GM21576 (cell line): ENCODE measurements at regions not wholly inside any gene's neighbourhood (a gene's known extent, or its start where the extent isn't known, plus 50 kb on each side); places are given as distances from the start of the nearest gene placed in this dataset.
"Not testable (repeated sequence)": the region's sequence is repeated elsewhere in the genome, so short reads cannot be mapped to it uniquely, and the experiment has no call there.

Experiments
- ATAC-seq: cut with Tn5 transposase; IDR thresholded peaks from one replicate; pipeline ENCODE4 v1.9.1; 2021; ENCODE audit warnings: mild to moderate bottlenecking, moderate library complexity; ENCODE audit not compliant: unreplicated experiment

DNA sequence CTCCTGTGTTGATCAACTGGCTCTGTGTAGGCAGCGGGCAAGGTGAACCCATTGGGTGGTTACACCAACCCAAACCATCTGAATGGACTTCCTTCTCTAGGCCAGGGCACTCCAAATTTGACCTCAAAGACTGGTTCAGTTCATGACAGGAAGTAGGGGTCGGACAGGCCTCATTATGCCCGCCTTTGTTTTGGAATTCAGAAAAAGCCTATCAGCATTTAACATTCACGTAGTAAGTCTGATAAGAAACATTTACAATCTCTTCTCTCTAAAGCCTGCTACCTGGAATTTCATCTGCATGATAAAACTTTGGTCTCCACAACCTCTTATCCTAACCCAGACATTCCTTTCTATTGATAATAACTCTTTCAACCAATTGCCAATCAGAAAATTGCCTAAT lies 97.1 kb upstream of the ETV3 start:
- ATAC-seq = no peak

DNA sequence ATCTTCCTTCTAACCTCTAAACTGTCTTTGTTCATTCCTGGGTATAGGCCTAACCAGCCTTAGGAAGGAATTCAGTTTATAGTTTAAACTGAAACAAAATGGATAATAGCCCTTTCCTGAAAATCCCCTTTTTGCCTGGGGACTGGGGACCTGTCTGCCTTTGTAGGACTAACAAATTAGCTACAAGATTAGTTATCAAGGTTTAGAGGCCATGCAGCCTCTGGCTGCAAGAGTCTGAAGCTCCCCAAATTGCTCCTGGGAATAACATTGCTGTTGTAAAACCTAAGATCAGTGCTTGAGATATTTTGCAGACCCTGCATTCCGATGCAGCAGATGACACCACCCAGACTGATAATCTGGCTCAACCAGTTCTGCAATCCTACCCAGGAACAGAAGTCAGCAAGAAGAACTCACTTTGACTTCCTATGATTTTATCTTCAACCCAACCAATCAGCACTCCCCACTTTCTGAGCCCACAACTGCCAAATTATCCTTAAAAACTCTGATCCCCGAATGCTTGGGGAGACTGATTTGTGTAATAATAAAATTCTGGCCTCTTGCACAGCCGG lies 96.6 kb upstream of the ETV3 start:
- ATAC-seq = no peak

DNA sequence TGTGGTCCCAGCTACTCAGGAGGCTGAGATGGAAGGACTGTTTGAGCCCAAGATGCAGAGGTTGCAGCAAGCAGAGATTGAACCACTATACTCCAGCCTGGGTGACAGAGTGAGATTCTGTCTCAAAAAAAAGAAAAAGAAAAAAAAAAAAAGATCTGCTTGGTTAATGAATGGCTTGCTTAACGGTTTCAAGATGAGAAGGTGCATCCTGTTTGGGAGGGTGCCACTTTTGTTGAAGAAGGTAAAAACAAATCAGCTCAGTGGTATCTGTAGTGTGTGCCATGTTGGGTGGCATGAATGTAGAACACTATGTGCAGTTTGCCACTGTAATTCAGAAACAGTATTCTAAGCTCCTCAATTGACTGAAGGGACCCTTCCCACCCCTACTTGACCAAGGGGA lies 94.9 kb upstream of the ETV3 start:
- ATAC-seq = peak; percentile 72

DNA sequence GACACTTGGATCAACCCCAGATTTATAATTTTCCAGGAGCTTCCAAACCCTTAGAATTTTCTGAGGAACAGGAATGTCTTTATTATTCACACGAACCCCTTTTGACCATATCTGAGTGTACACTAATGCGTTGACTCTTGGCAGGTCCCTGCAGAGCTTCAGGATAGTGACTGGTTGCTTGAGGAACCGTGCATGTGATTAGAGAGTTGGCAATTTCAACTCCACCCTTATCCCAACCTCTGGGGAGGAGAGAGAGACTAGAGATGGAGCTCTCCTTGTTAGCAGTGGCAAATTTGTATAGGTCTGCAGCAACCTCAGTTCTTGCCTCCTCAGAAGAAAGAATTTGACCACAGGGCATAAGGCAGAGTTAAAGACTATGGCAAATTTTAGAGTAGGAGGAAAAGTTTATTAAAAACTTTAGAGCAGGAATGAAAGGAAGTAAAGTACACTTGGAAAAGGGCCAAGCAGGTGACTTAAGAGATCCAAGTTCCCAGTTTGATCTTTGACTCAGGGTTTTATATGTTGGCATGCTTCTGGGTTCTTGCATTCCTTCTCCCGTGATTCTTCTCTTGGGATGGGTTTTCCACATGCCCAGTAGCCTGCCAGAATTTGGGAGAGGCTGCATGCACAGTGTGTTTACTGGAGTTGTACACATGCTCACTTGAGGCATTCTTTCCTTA lies 93.8 kb upstream of the ETV3 start:
- ATAC-seq = no peak

DNA sequence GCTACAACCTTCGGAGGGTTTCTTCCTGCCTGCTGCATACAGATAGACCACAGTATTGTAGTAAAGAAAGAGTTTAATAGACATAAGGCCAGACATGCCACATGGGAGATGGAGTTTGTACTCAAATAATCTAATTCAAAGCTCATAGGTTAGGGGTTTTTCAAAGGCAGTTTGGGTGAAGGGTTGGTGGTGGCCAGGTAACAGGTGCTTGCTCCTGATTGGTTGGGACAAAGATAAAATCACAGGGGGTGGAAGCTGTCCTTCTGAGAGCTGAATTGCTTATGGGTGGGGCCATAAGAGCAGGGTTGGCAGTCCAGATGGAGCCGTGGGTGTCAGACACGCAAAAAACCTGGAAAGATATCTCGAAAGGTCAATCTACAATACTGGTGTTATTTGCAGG lies 92.3 kb upstream of the ETV3 start:
- no peak for ATAC-seq

DNA sequence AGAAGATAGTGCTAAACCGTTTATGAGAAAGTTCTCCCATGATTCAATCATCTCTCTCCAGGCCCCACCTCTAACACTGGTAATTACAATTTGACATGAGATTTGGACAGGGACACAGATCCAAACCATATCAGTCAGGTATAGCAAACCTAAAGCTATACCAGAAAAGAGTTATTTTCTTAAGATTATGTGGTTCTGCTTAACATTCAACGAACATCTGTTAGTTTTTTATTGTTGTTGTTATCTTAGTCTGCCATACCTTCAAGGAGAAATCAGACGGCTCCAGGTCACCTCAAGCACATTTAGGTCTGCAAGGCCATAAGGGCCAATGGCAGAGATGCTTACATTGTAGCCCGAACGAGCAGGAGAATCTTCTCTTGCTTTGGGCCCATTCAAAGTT lies 89.5 kb upstream of the ETV3 start:
- ATAC-seq = no peak

DNA sequence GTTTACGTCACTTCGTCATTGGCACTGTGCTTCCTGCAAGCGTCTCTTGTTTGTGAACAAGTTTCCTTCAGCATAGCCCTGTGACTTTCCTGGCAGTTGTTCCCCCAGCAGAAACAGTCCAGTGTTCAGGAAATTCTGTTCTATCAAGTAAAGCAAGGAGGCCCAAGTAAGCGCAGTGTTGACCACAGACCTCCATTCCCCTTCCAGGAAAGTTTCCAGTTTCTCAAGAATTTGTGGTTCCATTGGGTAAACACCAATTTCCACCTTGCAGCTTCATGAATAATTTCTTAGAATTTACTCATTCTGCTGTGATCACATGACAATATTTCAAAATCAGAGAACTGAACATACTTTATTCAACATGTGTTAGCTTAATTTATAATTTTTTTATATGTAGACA lies 88.5 kb upstream of the ETV3 start:
- no peak for ATAC-seq

DNA sequence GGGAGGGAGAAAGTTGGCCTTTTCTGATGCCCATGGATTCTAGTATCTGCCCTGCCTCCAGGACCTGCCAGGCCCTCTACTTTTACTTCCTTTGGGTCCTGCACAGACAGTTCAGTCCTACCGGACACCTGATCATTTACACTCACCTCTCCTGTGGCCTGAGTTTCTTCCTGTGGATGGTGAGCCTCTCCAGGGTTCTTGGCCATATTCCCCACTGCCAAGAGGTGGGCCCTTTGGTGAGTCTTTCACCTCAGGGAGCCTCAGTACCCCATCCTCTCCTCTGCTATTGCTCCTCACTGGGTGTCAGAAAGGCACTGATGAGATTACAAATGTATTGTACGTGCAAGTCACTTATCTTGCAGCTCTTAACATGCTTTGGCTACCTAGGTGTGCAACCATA lies 81.4 kb upstream of the ETV3 start:
- no peak for ATAC-seq

DNA sequence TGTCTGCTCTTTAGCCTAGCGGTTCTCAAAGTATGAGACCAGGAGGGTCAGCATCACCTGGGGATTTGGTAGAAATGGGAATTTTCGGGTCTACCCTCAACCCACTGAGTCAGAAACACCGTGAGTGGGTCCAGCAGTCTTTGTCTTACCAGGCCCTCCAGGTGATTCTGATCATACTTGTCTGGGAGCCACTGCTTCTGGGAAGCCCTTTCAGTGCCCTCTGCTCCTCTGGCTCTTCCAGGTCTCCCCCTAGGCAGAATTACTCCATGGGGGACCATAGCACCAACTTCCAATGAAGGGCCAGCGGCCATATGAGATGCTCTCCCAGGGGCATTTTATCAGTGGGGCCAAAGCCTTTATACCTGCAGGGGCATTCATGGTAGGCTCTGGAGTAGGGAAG lies 81.0 kb upstream of the ETV3 start:
- no peak for ATAC-seq

DNA sequence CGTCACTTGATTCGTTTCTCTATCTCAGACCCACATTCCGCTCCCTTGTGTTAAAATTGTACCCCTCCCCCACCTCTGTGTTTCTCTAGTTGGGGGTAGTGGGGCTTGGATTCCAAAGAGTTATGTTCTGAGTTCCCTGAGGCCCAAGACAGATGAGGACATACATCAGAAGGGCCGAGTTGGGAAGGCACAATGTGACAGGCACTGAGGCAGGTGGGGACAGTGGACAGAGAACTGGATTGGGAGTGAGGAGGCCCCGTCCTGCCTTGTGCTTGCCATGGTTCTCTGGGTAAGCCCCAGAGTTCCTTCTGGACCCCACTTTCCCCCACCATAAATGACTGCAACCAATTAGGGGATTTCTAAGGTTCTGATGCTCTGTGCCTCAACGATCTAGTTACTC lies 80.5 kb upstream of the ETV3 start:
- no peak for ATAC-seq

DNA sequence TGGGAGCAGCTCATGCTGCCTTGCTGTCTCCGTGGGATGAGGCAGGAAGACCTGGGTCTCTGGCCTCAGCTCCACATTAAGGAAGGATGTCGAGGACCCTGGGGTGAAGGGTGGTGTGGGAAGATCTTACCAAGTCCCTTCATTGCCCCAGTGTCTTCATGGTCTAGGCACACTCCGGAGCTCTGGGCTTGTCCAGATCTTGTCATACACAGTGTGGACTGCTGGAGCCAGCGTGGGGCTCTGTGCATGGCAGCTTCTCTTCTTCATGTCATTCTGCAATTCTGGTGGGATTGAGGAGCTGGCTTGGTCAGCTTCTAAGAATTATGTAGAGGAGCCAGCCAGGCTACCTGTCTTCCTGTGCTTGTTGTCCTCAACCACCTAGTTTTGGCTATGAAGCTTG lies 79.3 kb upstream of the ETV3 start:
- no peak for ATAC-seq

DNA sequence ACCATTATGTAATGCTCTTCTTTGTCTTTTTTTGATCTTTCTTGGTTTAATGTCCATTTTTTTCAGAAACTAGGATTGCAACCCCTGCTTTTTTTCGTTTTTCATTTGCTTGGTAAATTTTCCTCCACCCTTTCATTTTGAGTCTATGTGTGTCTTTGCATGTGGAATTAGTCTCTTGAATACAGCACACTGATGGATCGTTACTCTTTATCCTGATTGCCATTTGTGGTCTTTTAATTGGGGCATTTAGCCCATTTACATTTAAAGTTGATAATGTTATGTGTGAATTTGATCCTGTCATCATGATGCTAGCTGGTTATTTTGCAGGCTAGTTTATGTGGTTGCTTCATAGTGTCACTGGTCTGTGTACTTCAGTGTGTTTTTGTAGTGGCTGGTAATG lies 75.6 kb upstream of the ETV3 start:
- no peak for ATAC-seq

DNA sequence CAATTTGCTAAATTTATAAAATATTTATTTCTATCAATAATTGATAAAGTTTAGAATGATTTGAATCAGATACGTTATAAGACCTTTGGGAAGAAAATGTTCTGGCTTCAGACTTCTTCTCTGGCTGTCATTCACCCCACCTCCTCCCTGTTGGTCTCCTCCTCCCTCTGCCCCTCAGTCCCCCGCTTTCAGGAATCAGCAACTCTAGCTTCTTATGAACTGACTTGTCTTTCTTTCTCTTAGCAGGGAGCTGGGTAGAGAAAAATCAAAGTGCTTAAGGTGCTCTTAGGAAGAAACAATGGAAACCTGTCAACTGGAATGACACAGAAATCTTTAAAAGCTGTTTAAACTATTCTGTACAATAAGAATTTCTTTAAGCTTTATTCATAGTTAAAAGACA lies 71.3 kb upstream of the ETV3 start:
- no peak for ATAC-seq

DNA sequence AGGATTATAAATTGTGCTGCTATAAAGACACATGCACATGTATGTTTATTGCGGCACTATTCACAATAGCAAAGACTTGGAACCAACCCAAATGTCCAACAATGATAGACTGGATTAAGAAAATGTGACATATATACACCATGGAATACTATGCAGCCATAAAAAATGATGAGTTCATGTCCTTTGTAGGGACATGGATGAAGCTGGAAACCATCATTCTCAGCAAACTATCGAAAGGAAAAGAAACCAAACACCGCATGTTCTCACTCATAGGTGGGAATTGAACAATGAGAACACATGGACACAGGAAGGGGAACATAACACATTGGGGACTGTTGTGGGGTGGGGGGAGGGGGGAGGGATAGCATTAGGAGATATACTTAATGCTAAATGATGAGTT lies 67.8 kb upstream of the ETV3 start:
- not testable (repeated sequence) for ATAC-seq

DNA sequence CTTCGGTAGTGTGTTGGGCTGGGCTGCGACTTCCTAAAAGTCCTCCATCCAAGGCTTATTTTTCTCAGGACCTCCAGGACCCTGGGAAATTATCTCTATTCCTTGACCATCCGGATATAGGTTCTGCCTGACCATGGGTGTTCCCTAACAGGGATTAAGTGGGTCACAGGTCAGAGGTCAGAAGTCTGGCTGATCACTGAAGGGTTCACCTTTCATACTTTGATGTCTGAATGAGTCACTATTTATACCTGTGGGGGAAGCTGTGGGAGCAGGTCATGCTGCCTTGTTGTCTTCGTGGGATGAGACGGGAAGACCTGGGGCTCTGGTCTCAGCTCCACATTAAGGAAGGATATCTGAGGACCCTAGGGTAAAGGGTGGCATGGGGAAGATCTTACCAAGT lies 65.0 kb upstream of the ETV3 start:
- no peak for ATAC-seq

DNA sequence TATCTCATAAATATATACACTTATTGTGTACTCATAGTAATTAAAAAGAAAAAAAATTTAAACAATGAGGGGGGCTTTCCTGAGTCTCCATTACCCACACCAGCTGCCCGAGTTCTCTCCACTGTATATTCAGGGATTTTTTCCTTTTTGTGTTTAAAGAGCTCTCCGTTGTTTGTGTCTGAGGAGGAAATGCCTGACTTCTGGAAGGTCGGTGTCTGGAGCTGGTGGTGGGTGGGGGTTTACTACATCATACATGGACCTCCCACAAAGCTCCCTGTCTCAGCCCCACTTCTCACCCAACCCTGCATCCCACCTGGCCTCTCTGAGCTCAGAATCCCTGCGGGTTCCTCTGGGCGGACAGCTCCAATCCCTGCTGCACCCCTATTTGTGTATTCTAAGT lies 64.1 kb upstream of the ETV3 start:
- no peak for ATAC-seq

DNA sequence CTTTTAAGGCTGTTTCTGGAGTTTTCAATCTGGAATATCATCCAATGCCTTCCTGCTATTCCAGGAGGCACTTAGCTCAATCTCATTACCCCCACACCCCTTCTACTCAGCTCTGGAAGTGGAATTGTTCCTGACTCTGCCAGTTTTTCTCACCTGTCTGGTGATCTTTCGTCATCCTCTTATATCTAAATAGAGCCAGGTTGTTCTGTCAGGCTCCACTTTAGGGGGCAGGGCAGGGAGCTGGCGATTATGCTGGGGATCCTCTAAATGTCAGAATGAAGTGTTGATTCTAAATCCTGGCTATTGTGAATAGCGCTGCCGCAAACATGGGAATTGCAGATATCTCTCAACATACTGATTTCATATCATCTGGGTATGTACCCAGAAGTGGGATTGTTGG lies 63.6 kb upstream of the ETV3 start:
- no peak for ATAC-seq

DNA sequence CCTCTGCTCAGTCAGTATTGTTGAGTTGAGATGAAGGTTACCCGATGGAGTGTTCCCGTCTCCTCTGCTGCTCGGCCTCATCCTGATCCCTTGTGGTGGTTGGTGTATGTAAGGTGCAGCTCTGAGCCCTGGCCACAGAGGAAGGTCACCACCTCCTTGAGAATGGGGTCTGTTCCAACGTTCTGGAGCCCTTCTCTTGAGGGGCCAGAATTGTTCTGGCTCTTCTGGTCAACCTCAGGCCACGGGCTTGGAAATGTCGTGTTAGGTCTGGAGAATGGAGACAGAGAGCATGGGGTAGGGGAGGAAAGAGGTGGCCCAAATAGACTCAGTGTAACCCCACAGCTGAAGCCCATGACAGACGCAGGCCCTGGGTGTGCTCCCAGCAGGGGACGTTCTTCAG lies 62.3 kb upstream of the ETV3 start:
- ATAC-seq = no peak

DNA sequence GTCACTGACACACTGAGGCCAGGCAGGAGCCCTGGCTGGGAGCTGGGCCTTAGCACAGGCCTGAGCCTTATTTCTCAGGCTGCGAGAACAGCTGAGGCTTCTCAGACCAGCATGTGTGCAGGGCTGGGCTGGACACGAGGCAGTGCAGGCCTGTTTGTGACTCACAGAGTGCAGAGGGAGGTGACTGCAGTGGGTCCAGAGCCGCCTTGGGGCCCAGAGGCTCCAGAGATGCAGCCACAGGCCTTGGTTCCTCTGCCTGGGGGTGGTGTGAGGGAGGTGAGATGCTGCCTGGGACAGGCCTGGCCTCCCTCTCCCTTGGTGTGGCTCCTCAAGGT lies 61.2 kb upstream of the ETV3 start:
- ATAC-seq = no peak

DNA sequence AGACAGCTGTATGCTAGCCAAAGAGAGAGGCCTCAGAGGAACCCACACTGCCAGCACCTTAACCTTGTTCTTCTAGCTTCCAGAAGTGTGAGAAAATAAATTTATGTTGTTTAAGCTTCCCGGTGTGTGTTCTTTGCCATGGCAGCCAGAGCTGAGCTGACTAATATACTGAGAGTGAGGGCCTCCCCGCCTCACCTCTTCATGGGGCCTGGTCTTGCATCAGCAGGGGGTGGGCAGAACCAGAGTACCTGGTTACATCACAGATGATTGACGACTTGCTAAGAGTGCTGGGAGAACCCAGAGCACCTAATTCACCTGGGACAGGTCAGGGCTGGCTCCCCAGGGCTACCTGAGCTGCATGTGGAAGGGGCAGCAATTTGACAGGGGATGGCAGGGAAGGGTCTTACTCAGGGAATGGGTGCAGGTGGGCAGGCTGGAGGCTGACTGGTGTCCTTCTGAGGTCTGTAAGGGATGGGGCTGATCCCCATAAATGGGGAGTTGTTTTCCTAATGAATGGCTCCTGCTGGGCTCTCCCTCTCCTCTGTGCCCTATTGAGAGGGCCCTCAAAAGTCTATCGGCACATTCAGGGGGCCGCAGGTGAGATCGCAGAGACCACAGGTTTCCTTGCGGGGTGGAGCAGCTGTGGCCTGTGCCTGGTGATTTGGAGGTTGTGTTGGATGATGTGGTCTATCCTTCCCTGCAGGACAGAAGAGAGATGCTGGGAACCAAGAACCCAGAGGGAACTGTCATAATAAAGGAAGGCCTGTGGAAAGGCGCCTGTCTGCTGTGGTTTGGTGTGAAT lies 60.6 kb upstream of the ETV3 start:
- ATAC-seq = no peak

DNA sequence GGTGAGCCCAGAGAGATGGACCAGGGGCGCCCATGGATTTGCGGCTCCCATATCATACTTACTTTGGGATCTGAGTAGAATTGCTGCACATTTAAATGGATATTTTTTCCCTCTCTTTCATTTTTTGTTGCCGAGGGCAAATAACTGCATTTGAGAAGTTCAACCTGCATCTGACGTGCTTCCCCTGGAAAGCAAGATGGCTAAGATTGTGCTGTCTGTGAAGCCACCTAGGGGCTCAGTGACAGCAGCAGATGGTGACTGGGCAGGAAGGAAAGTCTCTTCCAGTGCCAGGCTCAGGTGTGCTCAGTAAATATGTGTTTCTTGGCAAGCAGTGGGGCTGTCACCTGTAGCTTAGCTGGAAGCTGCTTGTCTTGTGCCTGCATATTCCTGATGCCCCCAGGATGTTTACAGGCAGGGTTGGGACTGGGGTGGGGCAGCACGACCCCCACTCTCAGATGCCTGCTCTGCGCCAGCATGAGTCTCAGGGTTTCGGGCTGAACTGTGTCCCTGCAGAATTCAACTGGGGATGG lies 59.8 kb upstream of the ETV3 start:
- no peak for ATAC-seq
